A549 (cell line): ENCODE measurements at regions not wholly inside any gene's neighbourhood (a gene's known extent, or its start where the extent isn't known, plus 50 kb on each side); places are given as distances from the start of the nearest gene placed in this dataset.

Experiments used
- ATAC-seq, 2 experiments: fragments of 200-7000 bp in 1 of 2; fragments of >200 bp in 1 of 2; cut with Nextera tagmentation in 1 of 2; cut with Tn5 transposase in 1 of 2; 3 replicates each; pipeline versions ENCODE4 v1.8.0 to v1.9.1; 2018 to 2020; ENCODE audit warnings: mild to moderate bottlenecking in 1 of 2, moderate library complexity in 1 of 2
- CTCF ChIA-PET: fragments of 300-600 bp; sonication (Branson Sonifier 250); formaldehyde crosslinking; extraction: SDS; loops from one replicate; lab custom pipeline; 2021; ENCODE audit warnings: antibody characterized with exemption, inconsistent platforms; lab: Yijun Ruan, JAX
- POLR2A ChIA-PET: fragments of 350-600 bp; formaldehyde crosslinking; extraction: SDS; loops from one replicate; lab custom pipeline; 2021; ENCODE audit warnings: antibody characterized with exemption, inconsistent platforms; lab: Yijun Ruan, JAX
- DNase-seq, 2 experiments: peaks; one replicate each; pipeline versions ENCODE4 v3.0.0 to v3.0.0-alpha.2; 2011 to 2016; ENCODE audit warnings: low read depth in 1 of 2, low spot score in 1 of 2
- FAIRE-seq: peaks from 2 replicates; lab custom pipeline; 2011; peaks lifted over from hg19 to GRCh38; lab: Jason Lieb, UNC
- H3K27ac ChIP-seq, 2 experiments: fragments of >200 bp; sonication (Bioruptor Twin); formaldehyde crosslinking; 3 replicates each; pipeline ENCODE4 v1.5.1; 2016 to 2017
- H3K4me1 ChIP-seq: fragments of >200 bp; sonication (Bioruptor Twin); formaldehyde crosslinking; 3 replicates; pipeline ENCODE4 v1.6.1; 2016
- H3K4me2 ChIP-seq: fragments of >200 bp; sonication (Bioruptor Twin); formaldehyde crosslinking; 3 replicates; pipeline ENCODE4 v1.6.1; 2016
- H3K4me3 ChIP-seq: fragments of >200 bp; sonication (Bioruptor Twin); formaldehyde crosslinking; 3 replicates; pipeline ENCODE4 v1.5.1; 2016
- H3K9me3 ChIP-seq: fragments of >200 bp; sonication (Bioruptor Twin); formaldehyde crosslinking; 3 replicates; pipeline ENCODE4 v1.6.1; 2016
- BCL3 ChIP-seq: fragments of >200 bp; sonication (Bioruptor Twin); formaldehyde crosslinking; IDR thresholded peaks from 3 replicates; pipeline ENCODE4 v1.6.1; 2016
- CBX2 ChIP-seq: fragments of 200-600 bp; sonication (generic); IDR thresholded peaks from 2 replicates; pipeline ENCODE4 v1.6.1; 2016; ENCODE audit warnings: low read depth, mild to moderate bottlenecking, borderline replicate concordance
- CEBPB ChIP-seq, 2 experiments: fragments of >200 bp in 1 of 2; sonication (Bioruptor Twin) in 1 of 2; formaldehyde crosslinking in 1 of 2; IDR thresholded peaks; 2 replicates each; pipeline ENCODE4 v1.6.1; 2012 to 2016
- CHD4 ChIP-seq: fragments of 200-600 bp; sonication (generic); IDR thresholded peaks from 2 replicates; pipeline ENCODE4 v1.6.1; 2016; ENCODE audit warnings: antibody characterized with exemption, mild to moderate bottlenecking, borderline replicate concordance
- CTCF ChIP-seq: fragments of >200 bp; sonication (Bioruptor Twin); formaldehyde crosslinking; IDR thresholded peaks from 3 replicates; pipeline ENCODE4 v1.5.1; 2016
- EP300 ChIP-seq, 2 experiments: fragments of >200 bp; sonication (Bioruptor Twin); formaldehyde crosslinking; IDR thresholded peaks; 2 replicates in 1 of 2; 3 replicates in 1 of 2; pipeline ENCODE4 v1.6.1; 2016 to 2017
- ESRRA ChIP-seq: fragments of 150-350 bp; IDR thresholded peaks from 2 replicates; pipeline ENCODE4 v1.6.1; 2014; ENCODE audit warnings: mild to moderate bottlenecking, low read length, borderline replicate concordance
- FOSB ChIP-seq: fragments of 250-450 bp; sonication (Bioruptor Pico); IDR thresholded peaks from 2 replicates; pipeline ENCODE4 v1.5.0; 2020; ENCODE audit warnings: mild to moderate bottlenecking, moderate library complexity
- FOSL2 ChIP-seq, 2 experiments: fragments of 450-650 bp in 1 of 2; fragments of >200 bp in 1 of 2; sonication (Bioruptor Twin) in 1 of 2; formaldehyde crosslinking; IDR thresholded peaks; 2 replicates each; pipeline versions ENCODE4 v1.5.0 to v1.6.1; 2016 to 2020; ENCODE audit warnings: mild to moderate bottlenecking in 1 of 2, moderate library complexity in 1 of 2
- FOXS1 ChIP-seq: fragments of 250-450 bp; sonication (Bioruptor Pico); IDR thresholded peaks from 2 replicates; pipeline ENCODE4 v1.5.0; 2020; ENCODE audit warnings: mild to moderate bottlenecking, moderate library complexity
- GATA3 ChIP-seq: IDR thresholded peaks from 2 replicates; pipeline ENCODE4 v1.6.1; 2012; ENCODE audit warnings: borderline replicate concordance
- HMGXB4 ChIP-seq: fragments of 250-450 bp; sonication (Bioruptor Pico); IDR thresholded peaks from 2 replicates; pipeline ENCODE4 v1.5.0; 2021; ENCODE audit warnings: mild to moderate bottlenecking, moderate library complexity, borderline replicate concordance
- HOXA7 ChIP-seq: fragments of 250-450 bp; sonication (Bioruptor Pico); IDR thresholded peaks from 2 replicates; pipeline ENCODE4 v1.5.0; 2020; ENCODE audit warnings: mild to moderate bottlenecking, moderate library complexity
- HOXB5 ChIP-seq: fragments of 250-450 bp; sonication (Bioruptor Pico); IDR thresholded peaks from 2 replicates; pipeline ENCODE4 v1.5.0; 2020; ENCODE audit warnings: mild to moderate bottlenecking, moderate library complexity
- KDM1A ChIP-seq: fragments of 200-600 bp; sonication (generic); IDR thresholded peaks from 2 replicates; pipeline ENCODE4 v1.6.1; 2016; ENCODE audit warnings: low read depth, mild to moderate bottlenecking
- MAZ ChIP-seq: fragments of 150-350 bp; IDR thresholded peaks from 2 replicates; pipeline ENCODE4 v1.6.1; 2014; ENCODE audit warnings: antibody characterized with exemption, low read depth, low read length, borderline replicate concordance
- NFE2L2 ChIP-seq: fragments of 150-350 bp; conservative IDR thresholded peaks from 2 replicates; pipeline ENCODE4 v1.6.1; 2014; ENCODE audit warnings: low read length
- POLR2A ChIP-seq: IDR thresholded peaks from 2 replicates; pipeline ENCODE4 v1.6.1; 2012; ENCODE audit warnings: mild to moderate bottlenecking, low read length
- RCOR1 ChIP-seq: fragments of 150-350 bp; IDR thresholded peaks from 2 replicates; pipeline ENCODE4 v1.6.1; 2014; ENCODE audit warnings: antibody characterized with exemption, low read length, low read depth
- REST ChIP-seq: fragments of 200-600 bp; sonication (generic); IDR thresholded peaks from 2 replicates; pipeline ENCODE4 v1.6.1; 2016; ENCODE audit warnings: antibody characterized with exemption, mild to moderate bottlenecking, moderate library complexity
- SMC3 ChIP-seq: fragments of >200 bp; sonication (Bioruptor Twin); formaldehyde crosslinking; IDR thresholded peaks from 3 replicates; pipeline ENCODE4 v1.6.1; 2018; ENCODE audit warnings: inconsistent platforms
- TFCP2L1 ChIP-seq: fragments of 250-450 bp; sonication (Bioruptor Pico); IDR thresholded peaks from 2 replicates; pipeline ENCODE4 v1.5.0; 2021; ENCODE audit warnings: mild to moderate bottlenecking
- ZC3H11A ChIP-seq: fragments of 450-650 bp; IDR thresholded peaks from 2 replicates; pipeline ENCODE4 v1.6.1; 2014; ENCODE audit warnings: antibody characterized with exemption, mild to moderate bottlenecking
- ZFP36 ChIP-seq: fragments of 450-650 bp; IDR thresholded peaks from 2 replicates; pipeline ENCODE4 v1.6.1; 2014; ENCODE audit warnings: borderline replicate concordance; ENCODE audit not compliant: partially characterized antibody
- ZNF302 ChIP-seq: fragments of 250-450 bp; sonication (Bioruptor Pico); IDR thresholded peaks from 2 replicates; pipeline ENCODE4 v1.9.0; 2021; ENCODE audit warnings: inconsistent platforms, mild to moderate bottlenecking, moderate library complexity
- WGBS: methylation state at CpG from one replicate; pipeline ENCODE4 v1.1.6; 2017; ENCODE audit errors: missing lambda C conversion rate; 5-methylcytosine and 5-hydroxymethylcytosine counted together

GRCh38 chr4:107220976-107221375 lies 184.9 kb upstream of the DKK2 start:
- no peaks in the 10 kb centered on the region for H3K4me1 ChIP-seq
- POLR2A ChIA-PET: no interaction called here
- no peaks in the 10 kb centered on the region for H3K9me3 ChIP-seq

GRCh38 chr4:107219681-107220080 lies 183.6 kb upstream of the DKK2 start:
- no peak overlapping the region for H3K27ac ChIP-seq
- H3K4me2 ChIP-seq: no peak overlapping the region
- no peak for ATAC-seq
- no peak overlapping the region for H3K4me3 ChIP-seq
- no peak for DNase-seq
- FAIRE-seq: no peak
- no peaks in the 10 kb centered on the region for H3K9me3 ChIP-seq
- ChIA-PET POLR2A (no interaction called here), CTCF (no interaction called here)
- TF ChIP-seq EP300 (IDR thresholded peaks at IDR 0.05) (no peak), FOSB (no peak), HOXA7 (CRISPR knock-in tag) (no peak), NFE2L2 (no peak), BCL3 (no peak), FOSL2 (IDR thresholded peaks at IDR 0.05) (no peak), FOSL2 (CRISPR knock-in tag; IDR thresholded peaks at IDR 0.05) (no peak), CEBPB (IDR thresholded peaks at IDR 0.05) (no peak)
- WGBS: 0% methylated on average over 1 of the region's 1 CpG
- H3K4me1 ChIP-seq: no peaks in the 10 kb centered on the region

More at GRCh38 chr4:107220976-107221375, 184.9 kb upstream of the DKK2 start:
- H3K27ac ChIP-seq: no peak overlapping the region
- CTCF ChIA-PET: no interaction called here
- no peak overlapping the region for H3K4me3 ChIP-seq
- ATAC-seq (no peak), FAIRE-seq (no peak), DNase-seq (no peak)
- H3K4me2 ChIP-seq: no peak overlapping the region
- no peak for TF ChIP-seq HOXB5
- no peak for TF ChIP-seq HOXA7 (CRISPR knock-in tag)
- TF ChIP-seq TFCP2L1 (CRISPR knock-in tag): no peak
- TF ChIP-seq HMGXB4 (CRISPR knock-in tag): no peak
- TF ChIP-seq POLR2A: no peak
- no peak for TF ChIP-seq FOXS1

- ATAC-seq: no peak
- H3K4me1 ChIP-seq: no peaks in the 10 kb centered on the region
- H3K9me3 ChIP-seq: no peaks in the 10 kb centered on the region
- ChIA-PET POLR2A (no interaction called here), CTCF (no interaction called here)
- TF ChIP-seq ESRRA (no peak), REST (no peak), ZC3H11A (no peak), RCOR1 (no peak), KDM1A (no peak), ZFP36 (no peak), HMGXB4 (CRISPR knock-in tag) (no peak), CEBPB (IDR thresholded peaks at IDR 0.05) (no peak), FOXS1 (no peak), SMC3 (no peak), CBX2 (no peak), GATA3 (no peak), POLR2A (no peak), EP300 (IDR thresholded peaks at IDR 0.05) (no peak), MAZ (no peak), CTCF (no peak), CHD4 (no peak), HOXB5 (no peak), ZNF302 (no peak), FOSB (no peak)
- no peak overlapping the region for H3K27ac ChIP-seq
- no peak overlapping the region for H3K4me3 ChIP-seq
- no peak for FAIRE-seq
- DNase-seq: no peak
- H3K4me2 ChIP-seq: no peak overlapping the region
These were observed 180.3 kb upstream of the DKK2 start for GRCh38 chr4:107216379-107216778.
